Activated T-cell treated with anti-CD3 and anti-CD28 coated beads, Interleukin-2, amount 50 U/mL, for 24 hours (primary cell): ENCODE measurements at regions not wholly inside any gene's neighbourhood (a gene's known extent, or its start where the extent isn't known, plus 50 kb on each side); places are given as distances from the start of the nearest gene placed in this dataset.

Source experiments
- DNase-seq: peaks from one replicate; pipeline ENCODE4 v3.0.0-alpha.2; 2020
- H3K27ac Mint-ChIP-seq: 2 replicates; pipeline ENCODE4 v1.8.0; 2020; ENCODE audit warnings: mild to moderate bottlenecking, mixed read lengths
- H3K27me3 Mint-ChIP-seq: 2 replicates; pipeline ENCODE4 v1.8.0; 2020; ENCODE audit warnings: mixed read lengths
- H3K36me3 Mint-ChIP-seq: 2 replicates; pipeline ENCODE4 v1.8.0; 2020; ENCODE audit warnings: low read depth, mixed read lengths
- H3K4me1 Mint-ChIP-seq: 2 replicates; pipeline ENCODE4 v1.8.0; 2020; ENCODE audit warnings: low read depth, mixed read lengths
- H3K4me3 Mint-ChIP-seq: 2 replicates; pipeline ENCODE4 v1.8.0; 2020; ENCODE audit warnings: mild to moderate bottlenecking, moderate library complexity, mixed read lengths
- H3K9me3 Mint-ChIP-seq: 2 replicates; pipeline ENCODE4 v1.8.0; 2020; ENCODE audit warnings: mixed read lengths

DNA sequence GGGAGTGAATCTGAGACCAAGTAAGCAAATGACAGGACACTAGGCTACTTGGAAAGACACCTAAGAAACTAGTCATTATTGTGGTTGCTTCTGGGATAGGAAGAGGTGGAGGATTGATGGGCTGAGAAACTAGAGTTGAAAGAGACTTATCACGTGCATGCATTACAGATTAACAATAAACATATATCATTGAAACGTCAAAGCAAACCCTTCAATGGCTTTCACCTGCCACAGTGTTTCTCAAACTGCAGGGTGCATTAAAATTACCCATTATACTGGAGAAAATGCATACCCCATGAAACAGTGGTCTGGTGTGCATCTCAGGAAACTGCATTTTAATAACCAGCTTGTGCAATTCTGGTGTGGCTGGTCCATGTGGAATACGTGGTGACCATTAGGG is 318.8 kb downstream of the SMAD2 start:
- H3K4me1 Mint-ChIP-seq = no peaks in the 10 kb centered on the region
- no peak overlapping the region for H3K4me3 Mint-ChIP-seq
- H3K27ac Mint-ChIP-seq = no peak overlapping the region
- H3K27me3 Mint-ChIP-seq = peaks cover 4% of the 10 kb centered on the region
- no peaks in the 10 kb centered on the region for H3K36me3 Mint-ChIP-seq
- no peaks in the 10 kb centered on the region for H3K9me3 Mint-ChIP-seq
- DNase-seq = no peak

DNA sequence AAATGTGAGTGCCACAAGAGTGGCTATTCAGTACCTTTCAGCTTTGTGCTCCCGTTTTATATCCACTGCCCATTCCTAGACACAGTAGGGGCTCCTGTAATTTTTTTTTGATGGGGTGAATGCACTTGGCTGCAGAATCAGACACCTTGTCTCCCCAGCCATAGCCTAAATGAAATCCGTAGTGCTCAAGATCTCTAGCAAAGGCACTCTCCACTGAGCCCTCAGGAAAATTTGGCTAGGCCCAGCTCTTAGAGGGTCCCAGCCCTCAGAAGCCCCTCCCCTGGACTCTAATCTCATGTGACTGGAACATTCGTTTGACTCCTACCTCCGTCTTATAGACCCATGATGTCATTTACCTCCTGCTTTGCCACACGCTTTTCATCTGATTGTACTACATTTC is 323.9 kb downstream of the SMAD2 start:
- no peaks in the 10 kb centered on the region for H3K27me3 Mint-ChIP-seq
- no peaks in the 10 kb centered on the region for H3K36me3 Mint-ChIP-seq
- H3K9me3 Mint-ChIP-seq = no peaks in the 10 kb centered on the region
- no peak for DNase-seq
- H3K27ac Mint-ChIP-seq = no peak overlapping the region
- H3K4me1 Mint-ChIP-seq = no peaks in the 10 kb centered on the region
- H3K4me3 Mint-ChIP-seq = no peak overlapping the region

DNA sequence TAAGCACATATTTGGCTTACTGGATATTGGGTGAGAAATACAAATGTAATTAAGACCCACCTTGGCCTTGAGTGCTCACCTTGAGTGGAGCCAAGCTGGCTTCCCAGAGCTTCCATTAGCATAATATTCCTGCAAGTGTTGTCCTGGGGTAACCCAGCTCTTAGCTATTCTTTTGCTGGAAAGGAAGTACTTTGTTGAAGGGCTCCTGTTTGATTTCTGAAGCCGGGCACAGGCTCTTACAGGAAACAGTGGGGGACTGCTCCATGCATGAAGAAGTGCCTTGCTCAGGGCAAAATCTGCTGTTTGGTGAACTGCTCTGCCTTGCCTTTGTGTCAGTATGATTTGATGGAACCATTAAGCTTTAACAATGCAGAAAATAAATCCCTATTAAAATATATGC is 325.4 kb downstream of the SMAD2 start:
- Mint-ChIP-seq H3K4me1 (no peaks in the 10 kb centered on the region), H3K27ac (no peak overlapping the region), H3K9me3 (peaks cover 2% of the 10 kb centered on the region), H3K36me3 (no peaks in the 10 kb centered on the region), H3K4me3 (no peak overlapping the region), H3K27me3 (no peaks in the 10 kb centered on the region)
- DNase-seq = no peak

DNA sequence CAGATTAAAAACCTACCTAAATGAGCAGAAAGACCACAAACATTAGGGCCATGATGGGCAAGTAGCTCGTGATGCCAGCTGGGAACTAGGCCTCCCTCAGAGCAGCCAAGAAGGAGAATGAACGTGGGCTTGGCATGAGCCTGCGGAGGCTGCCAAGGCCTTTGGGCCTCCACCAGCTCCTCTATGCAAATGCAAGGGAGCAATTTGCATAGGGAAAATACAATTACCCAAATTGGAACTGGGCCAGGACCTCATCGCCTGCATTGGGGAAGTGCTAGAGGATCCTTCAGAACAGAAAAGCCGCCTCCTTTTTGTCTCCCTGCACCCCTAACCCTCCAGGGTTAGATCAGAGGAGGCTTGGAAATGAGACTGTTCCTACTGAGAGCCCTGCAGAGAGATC is 326.4 kb downstream of the SMAD2 start:
- Mint-ChIP-seq H3K9me3 (peaks cover 2% of the 10 kb centered on the region), H3K27me3 (no peaks in the 10 kb centered on the region), H3K4me1 (no peaks in the 10 kb centered on the region), H3K4me3 (no peak overlapping the region), H3K27ac (no peak overlapping the region), H3K36me3 (no peaks in the 10 kb centered on the region)
- no peak for DNase-seq

DNA sequence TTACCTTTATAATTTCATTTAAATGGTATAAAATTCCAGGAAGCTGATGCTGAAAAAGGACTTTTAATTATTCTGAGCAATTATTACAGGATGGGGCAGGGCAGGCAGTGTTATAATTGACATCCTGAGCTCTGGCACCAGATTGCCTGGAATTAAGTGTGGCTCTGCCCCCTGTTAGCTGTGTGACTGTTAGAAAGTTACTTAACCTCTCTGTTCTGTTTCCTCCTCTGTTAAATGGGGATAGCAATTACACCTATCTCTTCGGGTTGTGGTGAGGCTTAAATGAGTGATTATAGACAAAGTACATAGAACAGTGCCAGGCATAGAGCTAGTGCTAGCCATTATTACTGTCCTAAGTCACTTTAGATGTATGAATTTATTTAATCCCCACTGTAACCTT is 327.3 kb downstream of the SMAD2 start:
- Mint-ChIP-seq H3K36me3 (no peaks in the 10 kb centered on the region), H3K4me3 (no peak overlapping the region), H3K27me3 (no peaks in the 10 kb centered on the region), H3K27ac (no peak overlapping the region), H3K4me1 (no peaks in the 10 kb centered on the region), H3K9me3 (peaks cover 2% of the 10 kb centered on the region)
- DNase-seq = no peak

DNA sequence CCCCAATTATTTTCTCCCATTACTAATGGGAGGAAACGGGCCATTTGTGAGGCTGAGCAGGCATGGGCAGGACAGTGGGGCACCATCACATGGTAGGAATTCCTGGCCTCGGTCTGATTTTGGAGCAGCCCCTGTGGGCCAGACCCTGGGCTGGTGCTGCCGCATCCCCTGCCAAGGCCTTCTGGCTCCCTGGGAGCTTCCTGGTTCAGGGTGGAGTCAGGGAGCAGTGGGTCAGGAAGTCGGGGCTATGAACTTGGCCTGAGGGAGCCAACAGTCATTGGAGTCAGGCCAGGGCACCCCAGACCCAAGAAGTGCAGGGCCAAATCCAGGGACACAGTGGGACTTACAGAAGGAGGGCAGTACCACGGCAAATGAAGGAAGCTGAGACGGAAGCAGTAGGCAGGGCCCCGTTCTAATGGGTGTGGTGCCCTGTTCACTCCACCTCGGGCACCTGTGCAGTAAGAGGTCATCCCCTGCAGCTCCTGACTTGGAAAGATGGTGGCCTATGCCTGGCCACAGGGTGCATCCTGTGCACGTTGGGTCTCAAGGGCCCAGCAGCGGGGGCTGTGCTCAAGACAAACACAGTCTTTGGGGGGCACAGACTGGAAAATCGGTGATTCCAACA is 328.1 kb downstream of the SMAD2 start:
- no peak overlapping the region for H3K27ac Mint-ChIP-seq

DNA sequence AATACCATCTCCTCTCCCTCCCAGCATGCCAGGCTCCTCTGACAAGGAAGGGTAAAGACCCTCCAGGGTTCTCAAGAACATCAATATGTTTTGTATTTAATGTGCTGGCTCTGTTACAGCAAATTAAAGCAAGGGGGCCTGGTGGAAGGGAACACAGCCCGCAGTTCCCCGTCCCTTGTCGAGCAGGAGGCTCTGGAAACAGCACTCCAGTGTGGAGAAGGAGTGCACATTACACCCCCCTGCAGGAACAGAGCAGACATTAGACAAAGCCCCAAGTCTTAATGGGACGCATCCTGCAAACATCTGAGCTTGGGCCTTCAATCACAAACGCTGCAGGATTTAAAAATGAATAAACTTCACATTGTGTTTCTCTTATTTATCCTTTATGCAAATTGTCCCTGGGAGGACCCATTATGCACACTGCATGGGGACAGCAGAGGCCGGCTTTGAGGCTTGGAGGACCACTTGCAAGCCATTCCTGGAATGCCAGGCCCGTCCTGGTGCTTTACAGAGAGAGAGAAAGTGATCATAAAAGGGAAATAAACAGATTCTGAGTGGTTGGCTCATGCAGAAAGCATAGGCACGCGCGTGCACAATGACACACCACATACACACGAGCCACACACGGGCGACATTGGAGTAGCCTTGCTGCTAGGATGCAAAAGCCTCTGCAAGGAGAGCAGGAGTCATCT is 328.7 kb downstream of the SMAD2 start:
- Mint-ChIP-seq H3K4me3 (no peak overlapping the region), H3K27me3 (peaks cover 5% of the 10 kb centered on the region), H3K27ac (no peak overlapping the region), H3K36me3 (no peaks in the 10 kb centered on the region), H3K4me1 (no peaks in the 10 kb centered on the region), H3K9me3 (peaks cover 2% of the 10 kb centered on the region)
- no peak for DNase-seq

More for the DNA sequence above, 328.1 kb downstream of the SMAD2 start:
- peaks cover 2% of the 10 kb centered on the region for H3K9me3 Mint-ChIP-seq
- H3K27me3 Mint-ChIP-seq = peaks cover 2% of the 10 kb centered on the region
- no peak for DNase-seq
- no peaks in the 10 kb centered on the region for H3K36me3 Mint-ChIP-seq
- no peak overlapping the region for H3K4me3 Mint-ChIP-seq
- H3K4me1 Mint-ChIP-seq = no peaks in the 10 kb centered on the region

DNA sequence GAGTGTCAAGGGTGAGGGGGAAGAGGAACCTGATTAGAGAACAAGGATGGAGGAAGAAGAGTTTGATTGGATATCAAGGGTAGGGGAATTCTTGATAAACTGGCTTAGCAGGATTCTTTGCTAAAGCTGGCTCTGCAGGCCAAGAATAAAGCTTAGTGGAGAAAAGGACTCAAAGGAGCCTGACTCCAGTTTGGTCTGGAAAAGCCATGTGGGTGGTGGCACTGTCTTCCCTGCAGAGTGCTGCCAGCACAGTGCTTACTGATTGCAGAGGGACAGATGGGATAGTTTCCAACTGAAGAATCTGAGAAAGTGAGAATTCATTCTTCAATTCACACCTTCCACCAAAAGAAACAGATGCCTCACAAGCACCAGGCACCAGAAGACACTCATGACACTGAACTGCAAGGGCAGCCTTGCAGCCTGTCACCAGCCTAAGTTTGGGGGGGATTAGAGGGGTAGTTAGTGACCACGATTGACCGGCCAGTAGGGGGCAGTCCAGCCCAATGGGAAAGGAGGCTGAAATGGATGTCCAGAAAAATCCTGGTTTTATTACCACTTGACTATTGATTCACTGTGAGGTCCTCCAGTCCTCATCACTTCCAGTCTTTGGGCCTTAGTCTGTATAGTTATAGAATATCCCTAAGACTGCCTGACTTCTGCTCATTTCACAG is 334.5 kb downstream of the SMAD2 start:
- H3K27me3 Mint-ChIP-seq = peaks cover 35% of the 10 kb centered on the region
- peaks cover 2% of the 10 kb centered on the region for H3K9me3 Mint-ChIP-seq
- DNase-seq = no peak
- H3K4me1 Mint-ChIP-seq = no peaks in the 10 kb centered on the region
- no peak overlapping the region for H3K27ac Mint-ChIP-seq
- H3K36me3 Mint-ChIP-seq = no peaks in the 10 kb centered on the region
- H3K4me3 Mint-ChIP-seq = no peak overlapping the region

DNA sequence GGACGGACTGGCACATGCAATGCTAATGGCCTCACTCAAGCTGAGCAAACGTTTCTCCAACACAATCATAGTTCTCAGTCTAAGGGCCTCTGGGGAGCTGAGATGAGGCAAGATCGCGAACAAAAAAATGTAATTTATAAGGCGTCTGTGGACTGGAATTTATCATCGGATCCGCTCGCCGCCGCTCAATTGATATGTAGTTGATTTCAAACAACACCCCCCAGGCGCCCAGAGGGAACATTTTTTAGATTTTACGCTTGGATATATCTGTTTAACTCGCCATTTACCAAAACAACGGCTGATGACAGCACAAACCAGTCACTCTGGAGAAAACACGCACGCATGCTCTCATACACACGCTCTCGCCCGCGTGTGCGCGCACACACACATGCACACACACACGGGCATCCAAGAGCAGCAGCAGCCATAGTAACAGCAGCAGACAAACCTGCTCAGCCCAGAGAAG is 335.8 kb downstream of the SMAD2 start:
- Mint-ChIP-seq H3K27me3 (peaks cover 35% of the 10 kb centered on the region), H3K36me3 (no peaks in the 10 kb centered on the region), H3K4me1 (no peaks in the 10 kb centered on the region), H3K27ac (no peak overlapping the region), H3K9me3 (no peaks in the 10 kb centered on the region), H3K4me3 (no peak overlapping the region)
- no peak for DNase-seq

DNA sequence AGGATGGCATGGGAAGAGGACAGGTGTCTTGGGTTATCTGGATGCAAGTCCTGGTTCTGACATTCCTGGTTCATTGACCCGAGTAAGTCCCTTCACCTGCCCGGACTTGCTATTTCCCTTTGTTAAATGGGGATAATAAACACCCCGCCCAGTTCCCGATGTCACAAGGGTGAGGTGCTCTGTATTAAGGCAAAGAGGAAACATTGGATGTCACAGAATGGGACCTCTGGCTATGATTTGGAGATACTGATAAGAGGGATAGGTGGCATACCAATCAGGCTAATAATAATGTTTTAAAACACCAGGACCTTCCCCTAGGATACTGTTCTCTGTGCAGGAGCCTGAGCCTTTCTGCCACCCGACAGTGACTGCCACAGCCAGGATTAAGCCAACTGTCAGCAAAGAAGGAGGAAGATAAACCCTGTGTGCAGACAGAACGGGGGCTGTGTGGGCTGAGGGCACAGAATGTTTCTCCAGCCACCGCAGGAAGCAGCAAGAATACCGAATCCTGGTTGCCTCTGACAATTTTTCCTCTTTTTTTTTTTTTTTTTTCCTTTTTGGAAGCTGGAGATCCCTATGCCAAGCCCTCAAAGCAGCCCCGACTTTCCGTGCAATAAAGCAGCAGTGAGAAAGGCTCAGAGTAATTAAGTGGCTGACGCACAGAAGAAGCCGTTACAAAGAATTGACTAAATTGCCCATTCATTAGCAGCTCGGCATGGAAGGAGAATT is 336.6 kb downstream of the SMAD2 start:
- Mint-ChIP-seq H3K36me3 (no peaks in the 10 kb centered on the region), H3K27me3 (peaks cover 35% of the 10 kb centered on the region), H3K9me3 (no peaks in the 10 kb centered on the region), H3K4me3 (no peak overlapping the region), H3K4me1 (no peaks in the 10 kb centered on the region), H3K27ac (no peak overlapping the region)
- DNase-seq = no peak

DNA sequence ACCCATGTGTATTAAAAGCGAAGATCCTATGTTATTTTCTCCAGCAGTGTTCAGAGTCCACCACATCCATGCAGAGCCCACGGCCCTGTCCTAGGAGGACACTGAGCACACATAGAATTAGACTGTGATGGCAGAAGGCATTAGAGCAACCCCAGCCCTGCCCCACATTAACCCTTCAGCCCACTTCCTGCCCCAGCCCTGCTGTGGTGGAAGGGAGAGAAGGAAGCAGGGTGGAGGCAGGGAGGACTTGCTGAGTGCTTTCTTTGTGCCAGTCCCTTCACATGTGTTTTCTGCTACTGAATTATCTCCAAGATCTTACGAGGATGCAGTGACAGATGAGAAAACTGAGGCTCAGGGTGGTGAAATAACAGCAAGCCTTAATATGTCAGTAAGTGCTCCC is 339.0 kb downstream of the SMAD2 start:
- Mint-ChIP-seq H3K27me3 (peaks cover 30% of the 10 kb centered on the region), H3K4me1 (no peaks in the 10 kb centered on the region), H3K36me3 (no peaks in the 10 kb centered on the region), H3K27ac (no peak overlapping the region), H3K4me3 (no peak overlapping the region), H3K9me3 (no peaks in the 10 kb centered on the region)
- no peak for DNase-seq

DNA sequence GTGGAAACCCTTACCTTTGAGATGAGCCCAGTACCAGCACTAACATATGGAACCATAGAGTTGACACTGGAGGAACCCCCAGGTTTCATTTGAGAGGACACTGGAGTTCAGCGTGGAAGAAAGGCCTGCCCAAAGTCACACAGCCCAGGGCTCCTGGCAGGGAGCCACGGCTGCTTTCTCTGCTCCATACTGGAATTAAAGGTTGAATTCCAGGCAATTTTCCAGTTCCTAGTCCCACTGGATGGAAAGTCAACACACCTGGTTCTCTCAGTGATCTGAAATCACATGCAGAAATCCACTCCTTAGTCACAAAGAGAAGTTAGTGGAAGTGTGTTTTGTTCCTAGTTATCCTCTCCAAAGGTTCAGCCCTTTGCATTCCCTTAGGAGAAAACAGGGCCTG is 336.1 kb upstream of the SKOR2 start:
- Mint-ChIP-seq H3K4me1 (no peaks in the 10 kb centered on the region), H3K36me3 (no peaks in the 10 kb centered on the region), H3K9me3 (no peaks in the 10 kb centered on the region), H3K4me3 (no peak overlapping the region), H3K27ac (no peak overlapping the region), H3K27me3 (peaks cover 12% of the 10 kb centered on the region)
- no peak for DNase-seq

DNA sequence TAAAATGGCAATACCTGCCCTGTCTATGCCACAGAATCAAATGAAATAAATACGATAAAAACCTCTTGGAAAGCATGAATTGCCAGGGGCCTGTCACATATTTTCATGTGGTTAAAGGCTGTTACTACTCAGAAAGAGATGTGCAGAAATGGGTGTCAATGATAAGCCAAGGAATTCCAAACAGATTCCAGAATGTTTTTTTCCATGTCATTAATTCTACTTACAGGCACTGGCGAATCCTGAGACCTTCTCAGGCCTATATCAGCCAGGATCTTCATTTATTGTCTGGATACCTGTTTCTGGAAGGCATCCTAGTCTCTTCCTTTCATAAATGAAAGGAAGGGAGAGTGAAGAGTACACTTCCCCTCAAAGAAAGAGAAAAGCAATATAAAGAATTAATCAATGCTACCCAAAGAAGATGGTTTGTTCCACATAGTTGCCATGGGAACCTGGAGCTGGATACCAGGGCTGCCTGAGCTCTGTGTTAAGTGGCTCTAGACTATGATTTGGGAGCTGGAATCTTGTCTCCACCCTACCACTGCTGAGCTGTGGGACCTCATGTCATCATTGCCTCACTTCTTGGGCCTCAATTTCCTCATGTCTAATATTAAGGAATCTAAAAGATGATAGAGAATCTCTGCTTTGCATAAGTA is 335.1 kb upstream of the SKOR2 start:
- H3K4me1 Mint-ChIP-seq = no peaks in the 10 kb centered on the region
- H3K27ac Mint-ChIP-seq = no peak overlapping the region
- H3K4me3 Mint-ChIP-seq = no peak overlapping the region
- no peaks in the 10 kb centered on the region for H3K36me3 Mint-ChIP-seq
- H3K27me3 Mint-ChIP-seq = peaks cover 6% of the 10 kb centered on the region
- H3K9me3 Mint-ChIP-seq = no peaks in the 10 kb centered on the region
- DNase-seq = no peak

DNA sequence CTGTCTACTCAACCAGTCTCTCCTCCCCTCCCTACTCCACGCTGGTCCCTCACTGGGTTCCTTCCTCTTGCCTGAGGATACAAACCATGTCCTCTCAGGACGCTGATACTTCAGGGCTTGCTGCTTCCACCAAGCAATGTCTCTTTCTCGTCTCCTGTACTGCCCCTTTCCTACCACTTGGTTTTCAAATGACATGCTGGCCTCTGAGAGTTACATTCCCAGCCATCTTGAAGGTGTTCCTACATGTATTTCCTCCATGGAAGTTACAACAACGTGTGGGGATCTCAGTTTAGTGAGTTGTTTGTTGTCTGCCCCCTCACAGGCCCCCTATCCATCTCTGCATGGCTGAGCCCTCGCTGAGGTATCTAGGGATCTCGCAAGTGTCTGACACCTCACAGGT is 334.5 kb upstream of the SKOR2 start:
- Mint-ChIP-seq H3K36me3 (no peaks in the 10 kb centered on the region), H3K27me3 (peaks cover 4% of the 10 kb centered on the region), H3K27ac (no peak overlapping the region), H3K9me3 (no peaks in the 10 kb centered on the region), H3K4me1 (no peaks in the 10 kb centered on the region), H3K4me3 (no peak overlapping the region)
- DNase-seq = no peak
